ENCODE measurements at regions not wholly inside any gene's neighbourhood (a gene's known extent, or its start where the extent isn't known, plus 50 kb on each side); places are given as distances from the start of the nearest gene placed in this dataset.

GRCh38 chr7:46814516-46815250 lies 767.2 kb downstream of the TNS3 start:
- TF ChIP-seq CTCF (IDR thresholded peaks at IDR 0.05) (no peak), POLR2A (IDR thresholded peaks at IDR 0.05) (no peak)
- no peaks in the 10 kb centered on the region for H3K36me3 ChIP-seq (replicated peaks in 1 of 2)
- no peaks in the 10 kb centered on the region for H3K27me3 ChIP-seq
- intact Hi-C loops (cut with DNase I) = no loop called here
- no peak for DNase-seq
- no peak overlapping the region for H3K27ac ChIP-seq
- no peaks in the 10 kb centered on the region for H3K4me1 ChIP-seq (replicated peaks in 1 of 2)
- WGBS, 4 donors = 84 to 92% (median 88%) methylated on average over 4 of the region's 4 CpGs
- no peak overlapping the region for H3K4me3 ChIP-seq
- no peaks in the 10 kb centered on the region for H3K9me3 ChIP-seq (replicated peaks in 1 of 3)

GRCh38 chr7:46812101-46812675 lies 769.7 kb downstream of the TNS3 start:
- H3K4me3 ChIP-seq = no peak overlapping the region
- no peaks in the 10 kb centered on the region for H3K4me1 ChIP-seq (replicated peaks in 1 of 2)
- H3K36me3 ChIP-seq (replicated peaks in 1 of 2) = no peaks in the 10 kb centered on the region
- no peak overlapping the region for H3K27ac ChIP-seq
- H3K9me3 ChIP-seq (replicated peaks in 1 of 3) = no peaks in the 10 kb centered on the region
- 77 to 88% (median 83%) methylated on average over 7 of the region's 7 CpGs for WGBS, 4 donors
- intact Hi-C loops (cut with DNase I) = no loop called here
- H3K27me3 ChIP-seq = no peaks in the 10 kb centered on the region
- TF ChIP-seq CTCF (IDR thresholded peaks at IDR 0.05) = no peak
- no peak for TF ChIP-seq POLR2A (IDR thresholded peaks at IDR 0.05)
- no peak for DNase-seq

GRCh38 chr7:46811529-46811928 lies 770.4 kb downstream of the TNS3 start:
- Histone ChIP-seq H3K9me3 (replicated peaks in 1 of 3) (no peaks in the 10 kb centered on the region), H3K4me3 (no peak overlapping the region), H3K27ac (no peak overlapping the region), H3K36me3 (replicated peaks in 1 of 2) (no peaks in the 10 kb centered on the region), H3K4me1 (replicated peaks in 1 of 2) (no peaks in the 10 kb centered on the region), H3K27me3 (no peaks in the 10 kb centered on the region)
- intact Hi-C loops (cut with DNase I) = no loop called here
- TF ChIP-seq POLR2A (IDR thresholded peaks at IDR 0.05) = no peak
- no peak for TF ChIP-seq CTCF (IDR thresholded peaks at IDR 0.05)
- peak in 6 of 7 donors; percentile 26 to 53 (median 38) for DNase-seq
- WGBS, 4 donors = 48 to 66% (median 54%) methylated on average over 4 of the region's 4 CpGs

- Histone ChIP-seq H3K9me3 (replicated peaks in 1 of 3) (no peaks in the 10 kb centered on the region), H3K27me3 (no peaks in the 10 kb centered on the region), H3K27ac (no peak overlapping the region), H3K4me3 (no peak overlapping the region), H3K4me1 (replicated peaks in 1 of 2) (no peaks in the 10 kb centered on the region), H3K36me3 (replicated peaks in 1 of 2) (no peaks in the 10 kb centered on the region)
- intact Hi-C loops (cut with DNase I) = no loop called here
- TF ChIP-seq CTCF (IDR thresholded peaks at IDR 0.05) (no peak), POLR2A (IDR thresholded peaks at IDR 0.05) (no peak)
- no peak for DNase-seq
- WGBS, 4 donors = 47 to 71% (median 51%) methylated on average over 4 of the region's 4 CpGs
Measured at GRCh38 chr7:46810986-46811385, 770.9 kb downstream of the TNS3 start.

All from adrenal gland (tissue), 9 donors.